Cardiac muscle cell (in vitro differentiated cells and primary cell): ENCODE measurements at regions not wholly inside any gene's neighbourhood (a gene's known extent, or its start where the extent isn't known, plus 50 kb on each side); places are given as distances from the start of the nearest gene placed in this dataset.

Experiments used
- DNase-seq, 2 donors: peaks; one replicate each; pipeline versions ENCODE4 v3.0.0 to v3.0.0-alpha.2; 2010 to 2017; ENCODE audit warnings: low read depth in 1 of 2, low spot score in 1 of 2
- H3K27ac ChIP-seq: fragments of 200-600 bp; sonication (generic); 2 replicates; pipeline ENCODE4 v1.5.1; 2016
- H3K27me3 ChIP-seq: fragments of 200-600 bp; sonication (generic); 2 replicates; pipeline ENCODE4 v1.6.0; 2016; ENCODE audit warnings: control low read depth
- H3K36me3 ChIP-seq: fragments of 200-600 bp; sonication (generic); 2 replicates; pipeline ENCODE4 v1.5.1; 2016; ENCODE audit warnings: control low read depth
- H3K4me1 ChIP-seq: fragments of 200-600 bp; sonication (generic); 2 replicates; pipeline ENCODE4 v1.8.1; 2017; ENCODE audit warnings: low read depth, mild to moderate bottlenecking, mixed run types
- H3K4me3 ChIP-seq: fragments of 200-600 bp; sonication (generic); 2 replicates; pipeline ENCODE4 v1.5.1; 2016; ENCODE audit warnings: mild to moderate bottlenecking
- H3K9me3 ChIP-seq: fragments of 200-600 bp; sonication (generic); 2 replicates; pipeline ENCODE4 v1.5.1; 2017; ENCODE audit warnings: low read depth, mild to moderate bottlenecking, control low read depth
- TF ChIP-seq, protein P1 (sequence below): IDR thresholded peaks from 2 replicates; pipeline ENCODE4 v1.5.1; 2012; ENCODE audit warnings: low read depth, mild to moderate bottlenecking, low read length

DNA sequence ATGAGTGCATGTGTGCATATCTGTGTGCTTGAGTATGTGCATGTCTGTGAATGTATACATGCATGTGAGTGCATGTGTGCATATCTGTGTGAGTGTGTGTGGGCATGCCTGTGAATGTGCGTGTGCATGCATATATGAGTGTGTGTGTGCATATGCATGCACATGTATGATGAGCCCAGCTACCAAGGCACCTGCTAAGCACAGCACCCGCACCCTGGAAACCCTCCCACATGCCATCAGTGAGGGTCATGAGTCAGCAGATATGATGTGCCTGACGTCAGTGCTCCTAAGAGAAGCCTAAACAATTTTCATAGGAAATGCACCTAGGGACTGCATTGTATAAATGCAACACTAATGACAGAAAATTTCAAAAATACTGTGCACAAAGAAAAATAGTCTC, 151.1 kb downstream of the KIF26A start:
- Histone ChIP-seq H3K27me3 (no peaks in the 10 kb centered on the region), H3K4me1 (peaks cover 17% of the 10 kb centered on the region), H3K36me3 (no peaks in the 10 kb centered on the region), H3K27ac (no peak overlapping the region), H3K4me3 (no peak overlapping the region), H3K9me3 (no peaks in the 10 kb centered on the region)
- TF ChIP-seq, protein P1, sequence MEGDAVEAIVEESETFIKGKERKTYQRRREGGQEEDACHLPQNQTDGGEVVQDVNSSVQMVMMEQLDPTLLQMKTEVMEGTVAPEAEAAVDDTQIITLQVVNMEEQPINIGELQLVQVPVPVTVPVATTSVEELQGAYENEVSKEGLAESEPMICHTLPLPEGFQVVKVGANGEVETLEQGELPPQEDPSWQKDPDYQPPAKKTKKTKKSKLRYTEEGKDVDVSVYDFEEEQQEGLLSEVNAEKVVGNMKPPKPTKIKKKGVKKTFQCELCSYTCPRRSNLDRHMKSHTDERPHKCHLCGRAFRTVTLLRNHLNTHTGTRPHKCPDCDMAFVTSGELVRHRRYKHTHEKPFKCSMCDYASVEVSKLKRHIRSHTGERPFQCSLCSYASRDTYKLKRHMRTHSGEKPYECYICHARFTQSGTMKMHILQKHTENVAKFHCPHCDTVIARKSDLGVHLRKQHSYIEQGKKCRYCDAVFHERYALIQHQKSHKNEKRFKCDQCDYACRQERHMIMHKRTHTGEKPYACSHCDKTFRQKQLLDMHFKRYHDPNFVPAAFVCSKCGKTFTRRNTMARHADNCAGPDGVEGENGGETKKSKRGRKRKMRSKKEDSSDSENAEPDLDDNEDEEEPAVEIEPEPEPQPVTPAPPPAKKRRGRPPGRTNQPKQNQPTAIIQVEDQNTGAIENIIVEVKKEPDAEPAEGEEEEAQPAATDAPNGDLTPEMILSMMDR: no peak
- DNase-seq: no peak

DNA sequence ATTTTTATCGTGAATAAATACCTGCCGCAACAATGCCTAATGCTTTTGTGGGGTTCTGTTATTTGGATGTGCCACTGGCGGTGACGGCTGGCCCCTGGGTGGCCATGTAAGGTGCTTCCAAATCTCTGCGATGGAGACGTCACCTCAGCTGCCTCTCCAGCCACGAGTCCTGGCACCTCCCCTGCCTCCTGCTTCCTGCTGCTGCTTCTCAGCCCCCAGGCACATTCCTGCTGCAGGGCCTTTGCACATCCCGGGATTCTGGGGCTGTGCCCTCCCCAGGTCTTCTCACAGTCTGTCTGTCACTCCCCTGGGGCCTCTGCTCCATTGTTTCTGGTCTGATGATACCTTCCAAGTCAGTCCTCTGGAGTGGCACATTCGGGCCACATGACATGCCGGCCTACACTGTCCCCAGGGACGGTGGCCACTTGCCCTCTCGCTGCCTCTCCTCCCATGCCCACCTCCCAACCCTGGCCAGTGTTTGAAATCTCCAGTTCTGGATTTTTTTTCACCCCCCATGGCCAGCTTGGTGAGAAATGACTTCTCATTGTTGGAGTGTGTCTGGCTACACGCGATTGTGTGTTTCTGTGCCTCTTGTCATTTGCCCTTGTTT, 151.8 kb downstream of the KIF26A start:
- no peak for DNase-seq
- H3K27me3 ChIP-seq: no peaks in the 10 kb centered on the region
- H3K4me1 ChIP-seq: peaks cover 17% of the 10 kb centered on the region
- no peaks in the 10 kb centered on the region for H3K36me3 ChIP-seq
- no peak overlapping the region for H3K4me3 ChIP-seq
- no peaks in the 10 kb centered on the region for H3K9me3 ChIP-seq
- TF ChIP-seq, protein P1: no peak
- H3K27ac ChIP-seq: no peak overlapping the region

DNA sequence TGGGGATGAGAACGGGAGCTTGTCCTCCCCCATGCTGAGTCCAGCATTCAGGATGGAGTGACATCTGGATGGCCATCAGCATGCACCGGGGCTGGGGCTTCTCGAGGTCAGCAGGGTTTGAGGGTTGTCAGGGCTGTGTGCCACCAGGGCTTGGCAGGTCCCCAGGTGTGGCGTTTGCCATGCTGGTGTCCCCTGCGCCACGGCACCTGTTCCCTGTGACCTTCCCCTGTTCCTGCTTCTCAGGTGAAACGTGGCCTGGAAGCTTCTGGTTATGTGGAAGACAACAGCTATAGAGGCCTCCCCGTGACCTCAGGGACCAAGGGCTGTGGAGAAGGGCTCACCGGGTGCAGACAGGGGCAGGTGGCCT, 152.4 kb downstream of the KIF26A start:
- H3K36me3 ChIP-seq: no peaks in the 10 kb centered on the region
- peaks cover 17% of the 10 kb centered on the region for H3K4me1 ChIP-seq
- H3K27ac ChIP-seq: no peak overlapping the region
- no peak for DNase-seq
- H3K4me3 ChIP-seq: no peak overlapping the region
- no peaks in the 10 kb centered on the region for H3K27me3 ChIP-seq
- no peaks in the 10 kb centered on the region for H3K9me3 ChIP-seq
- TF ChIP-seq, protein P1: no peak

DNA sequence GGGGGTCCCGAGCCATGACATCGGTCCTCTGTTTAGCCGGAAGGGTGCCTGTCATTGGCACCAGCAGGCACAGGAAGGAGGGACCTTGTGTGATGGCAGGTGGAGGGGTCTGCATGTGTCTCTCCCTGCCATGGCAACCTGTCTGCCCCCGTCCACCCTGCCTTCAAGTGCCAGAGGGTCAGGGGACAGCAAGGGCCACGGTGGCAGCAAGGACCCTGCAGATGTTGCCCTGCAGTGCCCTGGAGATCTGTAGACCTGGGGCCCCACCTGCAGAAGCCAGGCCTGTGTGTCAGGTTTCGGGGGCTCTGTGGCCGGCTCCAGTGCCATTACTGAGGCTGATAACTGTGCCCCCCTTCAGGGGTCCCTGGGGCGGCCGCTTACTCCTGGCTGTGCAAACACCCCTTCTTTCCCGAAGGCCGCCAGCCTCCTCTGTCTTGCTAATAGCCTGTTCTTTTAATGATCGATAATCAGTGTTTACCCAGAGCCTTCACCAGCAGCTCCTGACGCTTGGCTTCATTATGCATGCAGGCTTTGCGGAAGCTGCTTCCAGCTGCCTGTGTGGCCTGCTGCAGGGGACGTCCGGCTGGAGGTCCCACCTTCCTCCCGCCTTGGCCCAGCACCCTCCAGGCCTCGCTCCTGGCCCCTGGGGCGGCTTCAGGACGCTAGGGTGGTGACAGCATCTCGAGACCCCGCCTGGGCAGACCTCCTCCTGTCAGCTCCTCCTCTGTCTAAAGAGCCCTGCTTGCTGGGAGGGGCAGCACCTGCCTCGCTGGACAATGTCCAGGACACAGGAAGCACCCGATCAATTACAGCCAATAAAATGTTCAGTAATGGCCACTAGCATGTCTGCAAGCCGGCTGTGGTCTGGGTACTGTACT, 153.0 kb downstream of the KIF26A start:
- TF ChIP-seq, protein P1: no peak
- Histone ChIP-seq H3K4me1 (peaks cover 17% of the 10 kb centered on the region), H3K27me3 (no peaks in the 10 kb centered on the region), H3K4me3 (no peak overlapping the region), H3K27ac (no peak overlapping the region), H3K9me3 (no peaks in the 10 kb centered on the region), H3K36me3 (no peaks in the 10 kb centered on the region)
- peak in 1 of 2 donors; percentile 81 for DNase-seq

DNA sequence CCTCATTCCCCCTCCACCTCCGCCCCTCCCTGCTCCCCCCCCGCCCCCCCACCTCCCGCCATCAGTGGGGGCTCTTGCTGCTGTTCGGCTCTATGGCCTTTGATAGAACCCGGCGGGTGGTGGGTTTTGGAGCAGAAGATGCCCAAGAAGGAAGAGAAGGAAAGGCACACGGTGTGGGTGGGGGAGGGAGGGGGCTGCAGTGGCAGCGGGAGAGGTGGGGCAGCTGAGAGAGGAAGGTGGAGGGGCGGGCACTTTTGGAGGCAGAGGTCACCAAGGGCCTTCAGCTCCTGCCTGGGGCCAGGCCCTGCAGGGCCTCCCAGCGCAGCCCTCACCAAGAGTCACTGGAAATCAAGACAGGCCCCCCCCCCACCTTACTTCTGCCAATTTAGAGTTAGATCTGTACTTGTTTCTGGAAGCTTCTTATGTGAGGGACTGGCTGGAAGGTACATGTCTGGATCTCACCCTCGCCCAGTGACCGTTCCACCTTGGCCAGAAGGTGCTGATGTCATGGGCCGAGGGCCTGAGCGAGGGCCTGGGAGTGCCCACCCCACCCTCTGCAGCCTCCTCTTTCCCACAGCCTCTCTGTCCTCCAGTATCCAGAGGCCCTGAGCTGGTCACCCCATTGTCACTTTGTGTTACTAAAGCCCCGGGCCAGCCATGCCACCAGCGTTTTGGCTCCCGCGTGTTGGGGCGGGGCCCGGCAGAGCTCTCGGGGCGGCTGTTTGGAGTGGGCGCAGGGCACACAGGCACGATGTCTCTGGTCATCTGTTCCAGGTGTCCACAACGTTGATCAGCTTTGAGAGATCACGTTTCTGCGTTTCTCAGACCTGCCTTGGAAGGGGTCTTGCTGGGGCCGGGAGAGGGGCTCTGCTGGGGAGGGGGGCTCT, 153.9 kb downstream of the KIF26A start:
- TF ChIP-seq, protein P1: no peak
- Histone ChIP-seq H3K27me3 (no peaks in the 10 kb centered on the region), H3K9me3 (no peaks in the 10 kb centered on the region), H3K4me3 (no peak overlapping the region), H3K4me1 (peaks cover 17% of the 10 kb centered on the region), H3K36me3 (no peaks in the 10 kb centered on the region), H3K27ac (no peak overlapping the region)
- peak in 1 of 2 donors; percentile 52 for DNase-seq
